ENCODE measurements at regions not wholly inside any gene's neighbourhood (a gene's known extent, or its start where the extent isn't known, plus 50 kb on each side); places are given as distances from the start of the nearest gene placed in this dataset. TPM values are rescaled to one million over a fixed set of nuclear protein-coding genes. Genes with fewer than 3 reads are reported as not detected.

DNA sequence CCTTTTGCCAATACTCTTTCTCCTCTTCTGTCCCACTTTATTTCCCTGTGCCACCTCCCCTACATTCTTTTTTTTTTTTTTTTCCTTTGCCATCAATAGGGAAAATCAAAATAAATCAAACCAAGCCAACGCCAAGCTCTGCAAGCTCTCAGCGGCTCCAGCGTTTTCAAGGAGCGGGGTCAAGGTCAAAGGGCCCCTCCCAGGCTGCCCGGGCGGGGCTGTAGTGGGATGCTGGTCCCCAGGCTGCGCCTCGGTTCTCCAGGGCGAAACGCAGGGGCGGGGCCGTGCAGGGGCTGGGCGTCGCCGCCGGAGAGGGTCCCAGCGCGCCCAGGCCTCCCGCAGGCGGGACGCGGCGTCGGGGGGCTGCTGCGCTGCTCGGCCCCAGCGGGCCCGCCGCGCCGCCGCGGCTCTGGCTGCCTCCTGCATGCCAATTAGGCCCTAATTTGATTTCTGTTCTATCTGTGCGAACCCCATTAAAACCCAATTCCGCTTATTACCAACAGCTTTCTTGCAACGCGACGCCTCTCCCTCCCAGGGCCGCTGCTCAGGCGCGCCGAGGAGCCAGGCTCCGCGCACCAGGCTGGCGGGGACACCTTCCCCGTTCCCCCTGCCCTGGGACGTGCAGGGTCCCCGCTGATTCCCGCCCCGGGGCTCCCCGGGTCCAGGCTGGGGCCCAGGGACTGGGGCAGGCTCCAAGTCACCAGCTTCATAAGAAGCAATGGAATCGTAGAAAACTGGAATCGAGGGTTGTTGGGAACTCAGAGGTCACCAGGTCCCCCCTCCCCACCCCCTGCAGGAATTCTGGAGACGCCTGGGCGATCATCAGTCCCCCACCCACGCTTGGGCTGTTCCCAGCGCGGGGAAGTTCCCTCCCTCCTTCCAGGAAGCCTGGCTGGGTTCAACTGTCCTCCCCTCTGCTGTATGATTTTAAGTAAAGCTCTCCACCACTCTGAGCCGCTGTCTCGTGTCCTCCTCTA lies 50.7 kb upstream of the MAP1LC3B2 start:
- DNase-seq (ENCODE audit: low spot score) (no peak), ATAC-seq (ENCODE audit: low FRiP score) (peak; percentile 37)
- TF ChIP-seq CTCF (IDR thresholded peaks at IDR 0.05): no peak

Small RNA genes in the stretch of these regions (small RNA-seq; reads per million reads assigned to genes)
- not detected for gene MIR4472-2

All from omental fat pad (tissue), 3 donors.